Muscle of arm (tissue), 1 donor: ENCODE measurements at regions not wholly inside any gene's neighbourhood (a gene's known extent, or its start where the extent isn't known, plus 50 kb on each side); places are given as distances from the start of the nearest gene placed in this dataset.
A peak's percentile ranks its signal among the peaks of the same experiment; 100 is the strongest.

Source experiments
- DNase-seq: peaks from one replicate; pipeline ENCODE4 v3.0.0-alpha.2; 2013

DNA sequence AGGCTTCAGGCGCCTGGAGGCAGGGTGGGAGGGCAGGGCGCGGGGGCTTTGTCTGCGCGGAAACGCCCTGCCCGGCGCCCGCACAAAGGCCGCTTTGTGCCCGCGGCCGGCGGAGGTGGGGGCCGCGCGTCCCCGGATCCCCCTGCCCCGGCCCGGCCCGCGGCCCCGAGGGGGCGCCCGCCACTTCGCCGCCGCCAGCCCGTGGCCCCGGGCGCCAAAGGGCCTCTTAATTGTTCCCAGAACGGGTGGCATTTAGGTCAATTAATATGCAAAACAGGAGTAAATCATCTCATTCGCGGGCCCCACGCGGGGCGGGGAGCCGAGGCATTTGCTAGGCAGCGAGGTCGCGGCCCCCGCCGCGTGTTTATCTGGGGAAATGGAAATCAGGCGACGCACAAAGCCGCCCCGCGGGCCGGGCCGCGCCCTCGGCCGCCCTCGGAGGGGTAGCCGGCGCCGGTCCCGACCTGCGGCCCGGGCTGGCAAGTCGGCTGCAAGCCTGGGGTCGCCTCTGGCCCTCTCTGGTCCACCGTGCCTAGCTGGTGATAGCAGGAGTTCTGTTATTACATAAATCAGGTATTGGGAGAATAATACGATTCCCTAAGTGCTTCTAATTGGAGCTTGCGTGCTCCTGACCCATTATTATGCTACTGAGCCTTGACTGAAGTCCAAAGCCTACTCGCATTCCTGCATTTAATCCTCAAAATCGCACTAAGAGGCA, 148.2 kb upstream of the GLI2 start:
- DNase-seq: no peak

GRCh38 chr2:120587997-120588336, 147.7 kb upstream of the GLI2 start:
- DNase-seq: no peak

DNA sequence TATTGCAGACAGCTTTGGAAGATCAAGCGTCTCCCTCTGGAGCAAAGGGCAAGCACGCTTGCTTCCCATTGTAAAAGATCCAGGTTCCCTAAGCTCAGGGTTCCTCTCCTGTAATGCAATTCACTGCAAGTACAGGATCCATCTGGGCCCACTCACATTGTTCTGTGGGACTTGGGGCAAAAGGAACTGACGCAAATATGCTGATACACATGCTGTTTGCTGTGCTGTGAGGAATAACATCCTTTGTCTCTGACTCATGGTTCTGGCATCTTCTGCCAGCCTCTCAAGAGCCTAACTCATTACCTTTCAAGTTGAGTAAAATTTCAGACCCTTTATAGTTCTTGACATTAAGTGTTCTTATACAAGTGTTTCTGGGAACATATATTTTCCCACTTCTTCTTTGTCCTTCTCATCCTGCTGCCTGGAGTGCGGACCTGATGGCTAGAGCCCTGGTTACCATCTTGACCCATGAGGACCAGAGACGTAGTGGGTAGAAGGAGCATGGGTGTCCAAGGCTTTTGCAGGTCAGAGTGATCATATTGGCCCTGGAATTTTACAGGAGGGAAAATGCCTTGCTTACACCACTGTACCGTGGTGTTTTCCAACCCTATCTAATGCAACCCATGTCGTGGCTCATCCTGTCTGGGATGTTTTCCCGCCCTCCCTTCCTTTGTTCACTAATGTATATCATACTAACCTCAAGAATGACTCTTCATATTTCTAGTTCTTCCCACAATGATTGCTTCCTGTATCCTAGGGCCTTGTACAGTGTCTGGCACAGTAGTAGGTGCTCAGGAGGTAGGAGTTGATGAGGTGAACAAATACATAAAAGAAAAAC, 145.7 kb upstream of the GLI2 start:
- DNase-seq: no peak

- DNase-seq: no peak
These were observed 144.8 kb upstream of the GLI2 start for GRCh38 chr2:120590841-120591240.

DNA sequence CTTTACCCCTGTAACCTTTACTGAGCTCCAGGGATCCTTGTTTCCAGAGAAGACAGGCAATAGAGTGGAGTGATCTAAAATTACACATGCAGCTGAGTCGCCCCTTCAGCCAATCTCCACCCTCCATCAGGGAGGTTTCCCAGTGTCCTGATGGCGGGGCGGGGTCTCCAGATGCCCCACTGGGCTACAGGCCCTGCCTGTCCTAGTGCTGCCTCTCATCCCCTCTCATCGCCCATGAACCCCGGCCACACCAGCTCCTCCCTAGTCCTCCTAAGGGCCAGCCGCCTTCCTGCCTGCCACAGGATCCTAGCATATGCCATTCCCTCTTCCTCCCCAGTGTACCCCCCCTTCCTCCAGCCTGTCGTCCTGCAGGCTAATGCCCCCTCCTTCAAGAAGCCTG, 144.1 kb upstream of the GLI2 start:
- DNase-seq: no peak

DNA sequence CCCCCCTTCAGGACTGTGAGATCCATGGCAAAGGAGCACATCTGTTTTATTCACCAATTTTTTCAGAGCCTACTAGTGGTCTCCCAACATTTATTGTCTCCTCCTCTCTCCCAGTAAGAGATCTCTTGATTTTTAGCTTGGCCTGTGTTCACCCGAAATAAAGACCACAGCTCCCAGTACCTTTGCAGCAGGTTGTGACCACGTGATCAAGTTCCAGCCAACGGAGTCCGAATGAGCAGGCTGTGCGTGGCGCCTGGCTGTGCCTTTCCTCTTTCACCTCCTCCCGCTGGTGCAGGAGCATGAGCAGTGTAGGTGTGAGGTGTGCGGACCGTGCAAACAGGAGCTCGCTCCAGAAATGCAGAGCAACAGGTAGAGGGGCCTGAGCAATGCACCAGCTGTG, 143.6 kb upstream of the GLI2 start:
- DNase-seq: no peak

DNA sequence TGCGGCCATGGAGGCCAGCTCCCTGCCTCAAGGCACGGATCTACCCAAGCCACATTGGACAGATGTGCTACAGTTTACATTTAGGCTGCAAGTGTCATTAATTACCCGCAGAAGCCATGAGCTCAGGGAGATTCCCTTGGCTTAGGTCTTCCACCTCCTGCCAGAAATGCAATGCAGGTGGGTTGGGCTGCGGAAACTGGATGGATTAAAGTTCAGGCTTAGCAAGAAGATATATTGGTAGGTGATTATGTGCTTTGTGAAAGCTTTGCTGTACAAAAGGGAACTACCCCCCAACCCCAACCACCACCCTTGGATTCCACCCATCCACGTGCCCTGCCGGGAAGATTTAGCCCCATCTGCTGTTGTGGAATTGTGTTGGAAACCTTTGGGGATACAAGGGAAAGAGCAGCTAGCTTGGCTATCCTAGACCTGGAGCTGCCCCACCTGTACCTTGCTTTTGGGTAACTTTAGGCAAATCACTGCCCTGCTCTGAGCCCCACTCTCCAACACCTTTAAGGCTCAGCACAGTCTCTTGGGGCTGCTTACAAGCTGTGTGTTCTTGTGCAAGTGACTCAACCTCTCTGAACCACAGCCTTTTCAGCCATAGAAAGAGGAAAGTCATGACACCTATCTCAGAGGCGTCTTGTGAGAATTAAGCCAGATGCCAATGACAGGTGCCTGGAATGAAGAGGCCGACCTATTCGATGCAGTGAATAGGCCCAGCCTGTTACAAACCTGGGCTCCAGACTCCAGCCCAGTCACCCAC, 141.6 kb upstream of the GLI2 start:
- no peak for DNase-seq

GRCh38 chr2:120594856-120595685, 140.6 kb upstream of the GLI2 start:
- DNase-seq: no peak

GRCh38 chr2:120595739-120596138, 139.9 kb upstream of the GLI2 start:
- no peak for DNase-seq

DNA sequence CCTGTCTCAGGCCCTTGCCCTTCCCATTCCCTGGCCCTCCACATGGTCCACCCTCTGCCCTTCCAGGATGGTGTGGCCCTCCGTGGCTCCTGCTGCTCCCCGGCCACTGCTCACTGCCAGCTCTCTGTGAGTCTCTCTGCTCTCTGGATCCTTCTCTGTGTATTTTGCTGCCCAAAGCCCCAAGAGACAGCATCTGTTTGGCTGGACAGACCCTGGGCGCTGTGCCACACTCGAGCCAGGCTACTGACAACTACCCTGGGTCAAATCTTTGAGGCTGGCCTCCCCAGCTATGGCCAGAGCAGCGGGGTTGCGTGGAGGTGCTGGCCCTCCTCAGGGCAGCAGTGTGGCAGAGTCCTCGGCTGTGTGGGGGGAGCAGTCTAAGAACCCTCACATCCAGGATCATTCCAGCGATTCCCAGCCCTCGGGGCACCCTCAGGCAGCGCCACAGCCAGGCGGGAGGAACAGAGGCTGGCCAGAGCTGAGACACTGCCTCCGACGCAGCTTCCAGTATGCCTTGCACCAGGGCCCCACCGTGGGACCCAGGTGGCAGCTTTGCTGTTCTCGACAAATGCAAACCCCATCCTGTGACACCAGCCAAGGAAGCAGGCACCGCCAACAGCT, 139.4 kb upstream of the GLI2 start:
- no peak for DNase-seq

- peak; percentile 67 for DNase-seq
These were observed 138.6 kb upstream of the GLI2 start for GRCh38 chr2:120596990-120597594.

- no peak for DNase-seq
These were observed 138.0 kb upstream of the GLI2 start for GRCh38 chr2:120597595-120598193.

- no peak for DNase-seq
These were observed 137.3 kb upstream of the GLI2 start for GRCh38 chr2:120598416-120598815.

GRCh38 chr2:120599072-120599471, 136.6 kb upstream of the GLI2 start:
- no peak for DNase-seq

DNA sequence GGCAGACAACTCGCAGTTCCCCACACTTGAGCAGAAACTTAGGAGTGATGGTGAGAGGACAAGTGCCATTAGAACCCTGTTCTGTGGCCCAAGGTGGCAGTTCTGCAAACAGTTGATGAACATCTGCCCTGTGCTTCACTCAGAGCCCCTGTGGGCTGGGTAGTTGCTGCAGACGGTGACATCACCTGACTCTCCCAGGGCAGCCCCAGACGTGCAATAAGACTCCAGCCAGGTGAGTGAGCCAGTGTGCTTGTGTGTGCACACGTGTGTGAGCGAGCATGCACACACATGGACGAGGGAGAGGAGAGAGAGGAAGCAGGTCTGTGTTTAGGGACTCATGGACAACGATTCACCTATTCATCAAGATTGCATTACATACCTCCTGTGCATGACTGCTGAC, 136.0 kb upstream of the GLI2 start:
- no peak for DNase-seq

GRCh38 chr2:120600335-120600734, 135.3 kb upstream of the GLI2 start:
- no peak for DNase-seq

- no peak for DNase-seq
These were observed 134.9 kb upstream of the GLI2 start for GRCh38 chr2:120600786-120601185.

DNA sequence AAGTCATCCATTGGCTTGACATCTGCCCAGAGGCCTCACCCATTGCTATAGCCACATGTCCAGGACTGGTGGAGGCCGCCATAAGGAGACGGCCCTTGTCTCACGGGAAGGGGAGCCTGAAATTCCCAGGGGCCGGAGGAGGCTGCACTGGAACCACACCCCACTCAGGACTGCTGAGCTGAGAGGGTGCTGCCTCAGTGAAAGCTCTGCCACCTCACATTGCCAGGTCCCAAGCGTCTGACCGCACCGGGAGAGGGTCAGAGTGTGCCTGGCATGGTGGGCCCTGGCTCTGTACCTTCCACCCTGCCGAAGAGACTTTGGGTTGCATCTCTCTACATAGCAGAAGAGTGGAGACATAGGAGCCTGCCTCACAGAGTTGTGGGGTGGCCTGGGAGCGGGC, 134.1 kb upstream of the GLI2 start:
- DNase-seq: no peak

DNA sequence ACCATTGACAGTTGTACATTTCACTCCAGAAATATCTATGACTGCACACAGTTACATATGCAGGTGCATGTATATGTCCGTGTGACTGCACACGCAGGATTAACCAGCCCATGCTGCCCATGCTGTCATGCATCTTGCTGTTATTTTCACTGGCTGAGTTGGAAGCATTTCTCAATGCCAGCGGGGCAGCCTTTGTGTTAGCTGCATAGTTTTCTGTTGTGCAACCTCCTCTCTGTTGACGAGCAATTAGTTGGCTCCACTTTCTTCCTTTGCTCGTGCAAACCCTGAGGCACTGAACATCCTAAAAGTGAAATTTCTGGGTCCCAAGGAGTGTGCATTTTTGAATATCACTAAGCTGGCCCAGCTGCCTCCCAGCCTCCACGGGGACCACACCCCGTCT, 133.4 kb upstream of the GLI2 start:
- DNase-seq: no peak

DNA sequence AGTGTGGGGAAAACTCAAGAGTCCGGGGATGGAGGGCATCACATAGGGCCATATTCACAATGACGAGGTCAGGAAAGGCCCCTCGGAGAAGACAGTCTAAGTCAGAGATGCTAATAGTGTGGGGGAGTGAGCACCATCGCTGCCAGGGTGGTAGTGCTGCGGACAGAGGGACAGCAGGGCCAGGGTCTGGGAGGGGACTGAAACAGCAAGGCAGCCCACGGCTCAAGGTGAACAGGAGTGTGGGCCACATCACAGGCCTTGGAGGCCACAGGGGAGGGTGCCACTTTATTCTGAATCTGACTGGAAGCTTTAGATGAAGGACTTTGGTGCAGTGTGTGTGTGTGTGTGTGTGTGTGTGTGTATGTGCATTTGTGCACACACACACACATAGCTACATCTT, 130.9 kb upstream of the GLI2 start:
- DNase-seq: no peak
